ENCODE measurements at regions not wholly inside any gene's neighbourhood (a gene's known extent, or its start where the extent isn't known, plus 50 kb on each side); places are given as distances from the start of the nearest gene placed in this dataset.

GRCh38 chr4:116362583-116362982, 722.8 kb downstream of the TRAM1L1 start:
- no peak overlapping the region for H3K4me3 ChIP-seq
- intact Hi-C loops (cut with DNase I; ENCODE audit: low total_unique reads) = no loop called here
- no peaks in the 10 kb centered on the region for H3K27me3 ChIP-seq
- no peak overlapping the region for H3K27ac ChIP-seq
- DNase-seq = no peak
- H3K36me3 ChIP-seq = no peaks in the 10 kb centered on the region
- no peaks in the 10 kb centered on the region for H3K9me3 ChIP-seq
- no peak for TF ChIP-seq CTCF (IDR thresholded peaks at IDR 0.05)
- no peak for TF ChIP-seq POLR2A (IDR thresholded peaks at IDR 0.05)
- no peaks in the 10 kb centered on the region for H3K4me1 ChIP-seq

GRCh38 chr4:116361790-116362189, 723.6 kb downstream of the TRAM1L1 start:
- Histone ChIP-seq H3K4me1 (no peaks in the 10 kb centered on the region), H3K9me3 (no peaks in the 10 kb centered on the region), H3K4me3 (no peak overlapping the region), H3K36me3 (no peaks in the 10 kb centered on the region), H3K27ac (no peak overlapping the region), H3K27me3 (no peaks in the 10 kb centered on the region)
- no peak for DNase-seq
- intact Hi-C loops (cut with DNase I; ENCODE audit: low total_unique reads) = no loop called here
- TF ChIP-seq POLR2A (IDR thresholded peaks at IDR 0.05) (no peak), CTCF (IDR thresholded peaks at IDR 0.05) (no peak)

- no peak overlapping the region for H3K27ac ChIP-seq
- intact Hi-C loops (cut with DNase I; ENCODE audit: low total_unique reads) = no loop called here
- H3K4me3 ChIP-seq = no peak overlapping the region
- H3K4me1 ChIP-seq = no peaks in the 10 kb centered on the region
- no peaks in the 10 kb centered on the region for H3K9me3 ChIP-seq
- TF ChIP-seq CTCF (IDR thresholded peaks at IDR 0.05) (peak in 2 of 4 experiments; percentile 27 to 32), POLR2A (IDR thresholded peaks at IDR 0.05) (no peak)
- DNase-seq = no peak
- H3K36me3 ChIP-seq = no peaks in the 10 kb centered on the region
- H3K27me3 ChIP-seq = no peaks in the 10 kb centered on the region
These were observed 726.6 kb downstream of the TRAM1L1 start for GRCh38 chr4:116358633-116359222.

GRCh38 chr4:116357758-116358157, 727.6 kb downstream of the TRAM1L1 start:
- Histone ChIP-seq H3K4me3 (no peak overlapping the region), H3K9me3 (no peaks in the 10 kb centered on the region), H3K27me3 (no peaks in the 10 kb centered on the region), H3K4me1 (no peaks in the 10 kb centered on the region), H3K36me3 (no peaks in the 10 kb centered on the region), H3K27ac (no peak overlapping the region)
- TF ChIP-seq CTCF (IDR thresholded peaks at IDR 0.05) (no peak), POLR2A (IDR thresholded peaks at IDR 0.05) (no peak)
- no peak for DNase-seq
- intact Hi-C loops (cut with DNase I; ENCODE audit: low total_unique reads) = no loop called here

GRCh38 chr4:116346750-116347149, 738.6 kb downstream of the TRAM1L1 start:
- intact Hi-C loops (cut with DNase I; ENCODE audit: low total_unique reads) = no loop called here
- Histone ChIP-seq H3K9me3 (no peaks in the 10 kb centered on the region), H3K4me3 (no peak overlapping the region), H3K4me1 (no peaks in the 10 kb centered on the region), H3K27ac (no peak overlapping the region), H3K36me3 (no peaks in the 10 kb centered on the region), H3K27me3 (no peaks in the 10 kb centered on the region)
- DNase-seq = no peak
- TF ChIP-seq CTCF (IDR thresholded peaks at IDR 0.05) = no peak
- TF ChIP-seq POLR2A (IDR thresholded peaks at IDR 0.05) = no peak
